ENCODE measurements at regions not wholly inside any gene's neighbourhood (a gene's known extent, or its start where the extent isn't known, plus 50 kb on each side); places are given as distances from the start of the nearest gene placed in this dataset.
A peak's percentile ranks its signal among the peaks of the same experiment; 100 is the strongest.

DNA sequence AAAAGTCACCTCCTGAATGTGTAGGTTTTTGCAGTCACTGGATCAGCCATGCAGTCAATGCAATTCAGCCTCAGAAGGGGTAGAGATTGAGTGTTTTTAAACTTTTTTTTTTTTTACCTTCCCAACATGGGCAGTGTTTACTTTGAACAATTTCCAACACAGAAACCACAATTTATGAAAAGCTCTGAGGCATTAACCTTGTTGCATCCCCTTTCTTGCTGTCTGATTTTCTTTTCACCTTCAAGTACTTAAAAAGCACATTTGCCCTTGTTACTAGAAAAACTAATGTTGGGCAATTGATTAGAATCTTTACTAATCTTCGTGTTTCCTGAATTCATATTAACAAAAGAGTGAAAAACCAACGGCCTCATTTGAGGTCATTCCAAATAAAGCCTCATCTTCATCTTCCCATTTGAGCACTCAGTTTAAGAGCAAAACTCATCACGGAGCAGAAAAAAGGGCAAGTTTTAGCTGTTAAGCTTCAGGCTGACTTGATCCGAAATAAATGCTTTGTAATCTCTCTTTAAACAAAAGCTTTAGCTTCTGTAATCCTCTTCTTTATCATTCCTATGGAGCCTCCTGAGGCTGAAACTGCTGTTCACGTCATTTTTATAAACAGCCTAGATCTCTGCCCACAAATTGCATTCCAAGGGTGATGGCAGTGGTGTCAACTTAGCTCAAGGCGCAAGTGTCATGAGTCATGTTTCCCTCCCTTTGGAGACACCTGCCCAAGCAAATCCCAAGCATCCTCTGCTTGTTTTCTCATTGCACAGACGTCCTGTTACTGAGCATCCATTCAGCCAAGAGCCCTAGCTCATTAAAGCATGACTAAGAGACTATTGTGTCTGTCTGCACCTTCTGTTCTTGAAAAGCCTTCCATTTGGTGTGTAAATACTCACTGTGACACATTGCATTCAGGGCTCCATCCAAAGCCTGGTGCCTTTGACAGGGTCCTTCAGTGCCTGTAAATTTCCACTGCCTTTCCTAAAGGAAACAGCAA, 107.7 kb downstream of the HNMT start:
- Histone ChIP-seq H3F3A (ENCODE audit: insufficient read depth) (no peaks in the 10 kb centered on the region), H3K4me1 (ENCODE audit: insufficient read depth) (no peaks in the 10 kb centered on the region), H3K9ac (no peak overlapping the region), H3K4me3 (no peak overlapping the region), H4K20me1 (ENCODE audit: insufficient read depth) (no peaks in the 10 kb centered on the region), H3K9me3 (ENCODE audit: low read depth) (no peaks in the 10 kb centered on the region), H3K79me2 (ENCODE audit: insufficient read depth) (no peaks in the 10 kb centered on the region), H3K9me2 (ENCODE audit: insufficient read depth) (no peaks in the 10 kb centered on the region), H3K4me2 (ENCODE audit: unreplicated experiment) (no peak overlapping the region), H3K27me3 (replicated peaks; ENCODE audit: insufficient read depth) (peaks cover 66% of the 10 kb centered on the region), H3K36me3 (ENCODE audit: low read depth) (no peaks in the 10 kb centered on the region), H3K27ac (no peak overlapping the region), H2AFZ (no peak overlapping the region)
- 58 to 62% methylated on average over 7 of the region's 7 CpGs for WGBS, 2 experiments (ENCODE audit: low coverage in 1 of 2, low lambda C conversion rate in 2 of 2, missing lambda C conversion rate in 2 of 2)
- DNase-seq, result no peak
- TF ChIP-seq EZH2phosphoT487 (IDR thresholded peaks at IDR 0.05; ENCODE audit: insufficient read depth, low read depth), result no peak
- TF ChIP-seq EZH2 (IDR thresholded peaks at IDR 0.05; ENCODE audit: insufficient read depth, poor library complexity, severe bottlenecking), result no peak
- in situ Hi-C loops (cut with MboI), result no loop called here

DNA sequence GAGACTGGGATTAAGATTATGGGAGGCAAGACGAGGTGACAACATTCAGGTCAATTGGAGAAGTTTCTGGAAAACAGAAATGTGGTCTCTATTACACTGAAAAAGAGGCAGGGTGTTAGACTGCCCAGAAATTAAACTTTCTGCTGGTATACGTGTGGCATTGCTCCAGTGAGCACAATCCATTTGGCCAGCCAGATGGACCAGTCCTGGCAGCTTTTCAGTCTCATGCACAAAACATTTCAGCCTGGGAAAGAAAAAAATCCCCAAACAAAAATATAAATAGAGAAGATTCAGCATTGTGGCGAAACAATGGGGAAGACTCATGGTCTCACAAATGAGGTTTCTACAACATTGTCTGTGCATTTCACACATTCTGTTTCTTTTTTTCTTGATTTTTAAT, 113.9 kb downstream of the HNMT start:
- H2AFZ ChIP-seq, result no peak overlapping the region

DNA sequence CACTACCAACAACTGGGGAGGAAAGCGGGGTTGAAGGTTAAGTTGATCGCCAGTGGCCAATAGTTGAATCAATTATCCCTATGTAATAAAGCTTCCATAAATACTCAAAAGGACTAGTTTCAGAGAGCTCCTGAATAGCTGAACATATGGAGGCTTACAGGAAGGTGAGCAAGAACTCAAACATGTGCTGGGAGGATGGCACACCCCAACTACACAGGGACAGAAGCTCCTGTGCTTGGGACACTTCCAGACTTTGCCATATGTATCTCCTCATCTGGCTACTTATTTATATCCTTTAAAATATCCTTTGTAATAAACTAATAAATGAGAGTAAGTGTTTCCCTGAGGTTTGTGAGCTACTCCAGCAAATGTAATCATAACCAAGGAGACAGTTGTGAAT, 115.7 kb downstream of the HNMT start:
- DNase-seq, result no peak
- Histone ChIP-seq H3K79me2 (ENCODE audit: insufficient read depth) (no peaks in the 10 kb centered on the region), H3K4me2 (ENCODE audit: unreplicated experiment) (no peak overlapping the region), H3K4me1 (ENCODE audit: insufficient read depth) (no peaks in the 10 kb centered on the region), H3K27ac (no peak overlapping the region), H3K36me3 (ENCODE audit: low read depth) (no peaks in the 10 kb centered on the region), H2AFZ (no peak overlapping the region), H4K20me1 (ENCODE audit: insufficient read depth) (no peaks in the 10 kb centered on the region), H3K4me3 (no peak overlapping the region), H3F3A (ENCODE audit: insufficient read depth) (peaks cover 2% of the 10 kb centered on the region), H3K9me2 (ENCODE audit: insufficient read depth) (no peaks in the 10 kb centered on the region), H3K27me3 (replicated peaks; ENCODE audit: insufficient read depth) (peaks cover 34% of the 10 kb centered on the region), H3K9ac (no peak overlapping the region), H3K9me3 (ENCODE audit: low read depth) (no peaks in the 10 kb centered on the region)
- 88 to 90% methylated on average over 2 of the region's 2 CpGs for whole genome bisulfite sequencing, 2 experiments (ENCODE audit: low coverage in 1 of 2, low lambda C conversion rate in 2 of 2, missing lambda C conversion rate in 2 of 2)
- TF ChIP-seq EZH2phosphoT487 (IDR thresholded peaks at IDR 0.05; ENCODE audit: insufficient read depth, low read depth) (no peak), EZH2 (IDR thresholded peaks at IDR 0.05; ENCODE audit: insufficient read depth, poor library complexity, severe bottlenecking) (no peak)
- in situ Hi-C loops (cut with MboI), result loop anchor here (10.0 kb wide), 2 partner anchors 135 to 165 kb away; no protein-coding TSS in a partner anchor

More for the DNA sequence above, 113.9 kb downstream of the HNMT start:
- DNase-seq, result peak; percentile 14
- H3K4me2 ChIP-seq (ENCODE audit: unreplicated experiment), result no peak overlapping the region
- no peak overlapping the region for H3K9ac ChIP-seq
- no peak overlapping the region for H3K27ac ChIP-seq
- no peaks in the 10 kb centered on the region for H3F3A ChIP-seq (ENCODE audit: insufficient read depth)
- no peak overlapping the region for H3K4me3 ChIP-seq
- H3K79me2 ChIP-seq (ENCODE audit: insufficient read depth), result no peaks in the 10 kb centered on the region
- H3K4me1 ChIP-seq (ENCODE audit: insufficient read depth), result no peaks in the 10 kb centered on the region
- no peaks in the 10 kb centered on the region for H3K36me3 ChIP-seq (ENCODE audit: low read depth)
- H4K20me1 ChIP-seq (ENCODE audit: insufficient read depth), result no peaks in the 10 kb centered on the region
- H3K9me3 ChIP-seq (ENCODE audit: low read depth), result no peaks in the 10 kb centered on the region
- no peak for TF ChIP-seq EZH2 (IDR thresholded peaks at IDR 0.05; ENCODE audit: insufficient read depth, poor library complexity, severe bottlenecking)
- no peak for TF ChIP-seq EZH2phosphoT487 (IDR thresholded peaks at IDR 0.05; ENCODE audit: insufficient read depth, low read depth)
- in situ Hi-C loops (cut with MboI), result no loop called here
- H3K27me3 ChIP-seq (replicated peaks; ENCODE audit: insufficient read depth), result peaks cover 44% of the 10 kb centered on the region
- H3K9me2 ChIP-seq (ENCODE audit: insufficient read depth), result no peaks in the 10 kb centered on the region
- WGBS, 2 experiments (ENCODE audit: low coverage in 1 of 2, low lambda C conversion rate in 2 of 2, missing lambda C conversion rate in 2 of 2), result 38 to 41% methylated on average over 3 of the region's 3 CpGs

DNA sequence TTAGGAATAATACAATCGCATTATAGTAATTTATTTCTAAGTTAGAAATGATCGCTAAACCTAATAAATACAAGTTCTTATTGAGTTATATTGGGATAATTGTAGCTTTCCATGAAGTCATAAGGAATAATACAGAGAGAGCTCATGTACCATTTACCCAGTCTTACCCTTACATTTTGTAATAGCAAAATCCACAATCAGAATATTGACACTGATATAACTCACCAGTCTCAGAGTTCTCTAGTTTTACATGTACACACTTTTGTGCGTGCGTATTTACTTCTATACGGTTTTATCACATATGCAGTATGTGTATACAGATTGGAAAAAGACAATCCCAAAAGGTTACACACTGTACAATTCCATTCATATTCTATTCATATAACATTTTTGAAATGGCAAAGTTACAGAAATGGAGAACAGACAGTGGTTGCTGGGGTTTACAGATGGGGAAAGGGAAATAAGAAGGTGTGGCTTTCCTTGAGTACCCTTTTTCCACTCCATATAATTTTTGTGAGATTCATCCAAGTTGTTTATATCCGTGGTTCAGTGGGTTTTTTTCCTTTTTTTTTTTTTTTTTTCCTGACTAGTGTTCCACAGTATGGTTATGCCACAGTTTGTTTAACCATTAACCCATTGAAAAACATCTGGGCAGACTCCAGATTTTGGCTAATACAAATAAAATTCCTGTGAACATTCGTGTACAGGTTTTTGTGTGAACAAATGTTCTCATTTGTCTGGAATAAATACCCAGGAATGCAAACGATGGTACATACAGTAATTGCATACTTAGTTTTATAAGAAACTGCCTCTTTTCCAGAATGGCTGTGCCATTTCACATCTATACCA, 117.2 kb downstream of the HNMT start:
- Histone ChIP-seq H3K79me2 (ENCODE audit: insufficient read depth) (no peaks in the 10 kb centered on the region), H3K9ac (no peak overlapping the region), H3K27me3 (replicated peaks; ENCODE audit: insufficient read depth) (peaks cover 20% of the 10 kb centered on the region; the same call in 1 of the 2 replicates), H3K27ac (no peak overlapping the region), H3K36me3 (ENCODE audit: low read depth) (no peaks in the 10 kb centered on the region), H4K20me1 (ENCODE audit: insufficient read depth) (no peaks in the 10 kb centered on the region), H3K4me1 (ENCODE audit: insufficient read depth) (peaks cover 10% of the 10 kb centered on the region), H3F3A (ENCODE audit: insufficient read depth) (peaks cover 13% of the 10 kb centered on the region), H2AFZ (no peak overlapping the region), H3K9me2 (ENCODE audit: insufficient read depth) (no peaks in the 10 kb centered on the region), H3K4me3 (no peak overlapping the region), H3K9me3 (ENCODE audit: low read depth) (no peaks in the 10 kb centered on the region), H3K4me2 (ENCODE audit: unreplicated experiment) (no peak overlapping the region)
- no peak for TF ChIP-seq EZH2 (IDR thresholded peaks at IDR 0.05; ENCODE audit: insufficient read depth, poor library complexity, severe bottlenecking)
- TF ChIP-seq EZH2phosphoT487 (IDR thresholded peaks at IDR 0.05; ENCODE audit: insufficient read depth, low read depth), result no peak
- no peak for DNase-seq
- 63% methylated on average over 8 of the region's 8 CpGs for WGBS, 2 experiments (ENCODE audit: low coverage in 1 of 2, low lambda C conversion rate in 2 of 2, missing lambda C conversion rate in 2 of 2)
- in situ Hi-C loops (cut with MboI), result loop anchor here (10.0 kb wide), 2 partner anchors 137 to 167 kb away; no protein-coding TSS in a partner anchor

Measured in GM23248 (cell line).